CD4-positive, alpha-beta T cell (primary cell): ENCODE measurements at regions not wholly inside any gene's neighbourhood (a gene's known extent, or its start where the extent isn't known, plus 50 kb on each side); places are given as distances from the start of the nearest gene placed in this dataset.

Source experiments
- ATAC-seq: fragments of 200-7000 bp; cut with Tn5 transposase; one replicate; pipeline ENCODE4 v1.10.0; 2022; ENCODE audit warnings: mild to moderate bottlenecking; ENCODE audit not compliant: poor library complexity
- CTCF ChIA-PET: fragments of 350-600 bp; sonication (Branson Sonifier 250); formaldehyde crosslinking; loops from one replicate; lab custom pipeline; 2021; ENCODE audit warnings: antibody characterized with exemption, inconsistent platforms; lab: Charles Lee
- POLR2A ChIA-PET: fragments of 350-600 bp; sonication (Branson Sonifier 250); formaldehyde crosslinking; loops from one replicate; lab custom pipeline; 2021; ENCODE audit warnings: antibody characterized with exemption, inconsistent platforms; lab: Charles Lee
- DNase-seq, 14 experiments: peaks; one replicate each; pipeline ENCODE4 v3.0.0-alpha.2; 2013 to 2020; ENCODE audit warnings: mixed read lengths in 2 of 14
- H3K27ac ChIP-seq, 2 donors: one replicate each; pipeline versions ENCODE4 v1.5.1 to v1.7.0; 2013; ENCODE audit warnings: low read length in 2 of 2, low read depth in 1 of 2, mild to moderate bottlenecking in 1 of 2
- H3K27me3 ChIP-seq, 2 experiments: 1 replicate in 1 of 2; 2 replicates in 1 of 2; pipeline versions ENCODE4 v1.6.1 to v1.7.0; 2013; ENCODE audit warnings: low read length in 2 of 2, control low read depth in 1 of 2, mild to moderate bottlenecking in 1 of 2, moderate library complexity in 1 of 2; ENCODE audit not compliant: insufficient read depth in 2 of 2, control insufficient read depth in 1 of 2
- H3K36me3 ChIP-seq: one replicate; pipeline ENCODE4 v1.6.1; 2013; ENCODE audit warnings: low read length, control low read depth; ENCODE audit not compliant: insufficient read depth
- H3K4me1 ChIP-seq: one replicate; pipeline ENCODE4 v1.6.1; 2013; ENCODE audit warnings: low read length, control low read depth; ENCODE audit not compliant: insufficient read depth
- H3K4me3 ChIP-seq: one replicate; pipeline ENCODE4 v1.5.1; 2013; ENCODE audit warnings: mild to moderate bottlenecking, low read length, moderate library complexity
- H3K9me3 ChIP-seq, 2 experiments: 1 replicate in 1 of 2; 2 replicates in 1 of 2; pipeline versions ENCODE4 v1.6.1 to v1.7.0; 2013; ENCODE audit warnings: low read length in 2 of 2, mild to moderate bottlenecking in 2 of 2, control low read depth in 1 of 2, moderate library complexity in 1 of 2; ENCODE audit not compliant: control insufficient read depth in 1 of 2, insufficient read depth in 1 of 2
- H3K27ac Mint-ChIP-seq: one replicate; pipeline ENCODE4 v1.8.0; 2020; ENCODE audit warnings: mixed read lengths
- H3K27me3 Mint-ChIP-seq: one replicate; pipeline ENCODE4 v1.8.0; 2021; ENCODE audit warnings: mixed read lengths
- H3K36me3 Mint-ChIP-seq: one replicate; pipeline ENCODE4 v1.8.0; 2021; ENCODE audit warnings: low read depth, mixed read lengths
- H3K4me1 Mint-ChIP-seq: one replicate; pipeline ENCODE4 v1.8.0; 2021; ENCODE audit warnings: low read depth, mixed read lengths
- H3K4me3 Mint-ChIP-seq: one replicate; pipeline ENCODE4 v1.8.0; 2020; ENCODE audit warnings: mild to moderate bottlenecking, mixed read lengths
- H3K9me3 Mint-ChIP-seq: one replicate; pipeline ENCODE4 v1.8.0; 2020; ENCODE audit warnings: mixed read lengths
- CTCF ChIP-seq: fragments of 200-600 bp; IDR thresholded peaks from one replicate; pipeline ENCODE4 v1.8.0; 2022; ENCODE audit warnings: antibody characterized with exemption, mild to moderate bottlenecking
- intact Hi-C, 2 experiments: fragments of 100-400 bp; cut with DNase I in 1 of 2; cut with micrococcal nuclease in 1 of 2; formaldehyde crosslinking; loops; one replicate each; pipeline versions ENCODE4 v1.15.1 to v1.9.0; 2023 to 2025; cut with DNase I, micrococcal nuclease

DNA sequence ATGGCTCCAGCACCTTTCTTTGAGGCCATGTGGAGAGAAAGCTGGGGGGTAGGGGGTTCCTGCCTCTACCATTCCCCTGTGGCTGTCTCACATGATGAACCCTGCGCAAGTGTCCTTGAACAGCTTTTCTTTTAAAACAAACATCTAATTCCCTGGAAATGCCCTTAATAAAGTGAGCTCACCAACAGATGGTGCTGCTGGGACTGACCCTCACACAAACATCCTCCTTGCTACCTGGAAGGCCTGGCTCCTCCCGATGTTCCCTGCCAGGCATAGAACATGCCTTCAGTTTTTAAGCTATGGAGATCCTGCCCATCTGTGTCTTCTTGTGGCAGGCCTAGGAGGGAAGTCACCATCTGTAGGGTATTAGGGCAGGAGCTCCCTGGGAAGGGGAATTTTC is 60.7 kb upstream of the GATA6 start:
- Mint-ChIP-seq H3K4me3 (no peak overlapping the region), H3K4me1 (no peaks in the 10 kb centered on the region), H3K27ac (no peak overlapping the region), H3K9me3 (no peaks in the 10 kb centered on the region), H3K36me3 (no peaks in the 10 kb centered on the region), H3K27me3 (no peaks in the 10 kb centered on the region)
- POLR2A ChIA-PET: no interaction called here
- peaks cover 0 to 6% of the 10 kb centered on the region in 2 experiments for H3K9me3 ChIP-seq
- H3K4me1 ChIP-seq: no peaks in the 10 kb centered on the region
- no peak overlapping the region for H3K27ac ChIP-seq
- DNase-seq (no peak), ATAC-seq (no peak)
- TF ChIP-seq CTCF: no peak
- CTCF ChIA-PET: no interaction called here
- H3K36me3 ChIP-seq: no peaks in the 10 kb centered on the region
- no peak overlapping the region for H3K4me3 ChIP-seq
- no peaks in the 10 kb centered on the region for H3K27me3 ChIP-seq
- intact Hi-C loops: no loop called here

DNA sequence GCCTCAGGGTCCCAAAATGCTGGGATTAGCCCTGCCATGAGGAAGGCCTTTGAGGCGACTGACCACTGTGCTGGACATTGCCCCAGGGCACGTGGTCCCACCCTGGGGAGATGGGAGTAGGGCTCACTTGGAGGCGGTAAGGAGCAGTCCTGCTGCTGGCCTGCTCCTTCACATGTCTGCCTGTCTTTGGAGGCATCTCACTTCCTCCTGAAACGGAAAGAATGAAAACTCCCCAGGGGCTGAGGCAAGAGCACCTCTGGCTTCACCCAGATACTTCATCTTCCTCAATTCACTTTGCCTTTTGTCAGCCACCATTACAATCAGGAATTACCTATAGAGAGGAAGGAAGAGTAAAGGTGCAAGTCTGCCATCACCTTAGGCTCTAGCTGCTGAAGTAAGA is 59.9 kb upstream of the GATA6 start:
- Mint-ChIP-seq H3K4me3 (no peak overlapping the region), H3K4me1 (no peaks in the 10 kb centered on the region), H3K27ac (no peak overlapping the region), H3K36me3 (no peaks in the 10 kb centered on the region), H3K27me3 (no peaks in the 10 kb centered on the region), H3K9me3 (no peaks in the 10 kb centered on the region)
- Histone ChIP-seq H3K4me1 (no peaks in the 10 kb centered on the region), H3K9me3 (peaks cover 0 to 6% of the 10 kb centered on the region in 2 experiments), H3K27ac (no peak overlapping the region), H3K4me3 (no peak overlapping the region), H3K27me3 (no peaks in the 10 kb centered on the region), H3K36me3 (no peaks in the 10 kb centered on the region)
- ChIA-PET POLR2A (no interaction called here), CTCF (no interaction called here)
- DNase-seq: no peak
- TF ChIP-seq CTCF: no peak
- intact Hi-C loops: no loop called here
- no peak for ATAC-seq

GRCh38 chr18:22110461-22110924 is 58.9 kb upstream of the GATA6 start:
- no peak overlapping the region for H3K27ac ChIP-seq
- no peak overlapping the region for H3K4me3 ChIP-seq
- H3K9me3 ChIP-seq: peaks cover 0 to 6% of the 10 kb centered on the region in 2 experiments
- Mint-ChIP-seq H3K9me3 (no peaks in the 10 kb centered on the region), H3K4me1 (no peaks in the 10 kb centered on the region), H3K27ac (no peak overlapping the region), H3K27me3 (peaks cover 4% of the 10 kb centered on the region), H3K36me3 (no peaks in the 10 kb centered on the region), H3K4me3 (no peak overlapping the region)
- ATAC-seq (no peak), DNase-seq (no peak)
- CTCF ChIA-PET: no interaction called here
- TF ChIP-seq CTCF: no peak
- POLR2A ChIA-PET: no interaction called here
- intact Hi-C loops: no loop called here
- no peaks in the 10 kb centered on the region for H3K27me3 ChIP-seq
- H3K4me1 ChIP-seq: no peaks in the 10 kb centered on the region
- no peaks in the 10 kb centered on the region for H3K36me3 ChIP-seq
